ENCODE measurements at regions not wholly inside any gene's neighbourhood (a gene's known extent, or its start where the extent isn't known, plus 50 kb on each side); places are given as distances from the start of the nearest gene placed in this dataset.

DNA sequence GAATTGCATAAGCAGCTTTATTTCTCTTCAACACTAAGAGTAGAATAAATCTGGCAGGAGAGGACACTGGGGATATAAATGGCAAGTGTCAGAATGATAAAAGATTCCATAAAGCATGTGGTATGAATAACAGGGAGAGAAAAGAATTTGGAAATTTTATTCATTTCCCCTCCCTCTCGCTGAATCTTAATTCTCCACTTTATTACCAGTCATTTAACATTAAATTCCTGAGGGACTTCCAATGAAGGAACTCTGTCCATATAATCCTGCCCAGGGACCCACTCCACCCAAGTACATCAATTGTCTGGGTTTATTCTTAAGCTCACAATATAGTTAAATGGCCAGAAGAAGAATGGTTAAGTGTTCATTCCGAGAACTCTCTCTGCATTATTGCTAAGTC, 197.7 kb upstream of the MGAT5 start:
- no peak overlapping the region for H2BK120ac ChIP-seq (replicated peaks; ENCODE audit: low read depth, low read length)
- no peak overlapping the region for H3K9ac ChIP-seq (replicated peaks in 1 of 4; ENCODE audit: extremely low read depth in 1 of 4, low read depth in 3 of 4, low read length in 3 of 4)
- no peak overlapping the region for H4K8ac ChIP-seq (ENCODE audit: extremely low read depth, insufficient read depth, low read length)
- FAIRE-seq = no peak
- peaks cover 8 to 10% of the 10 kb centered on the region in 2 experiments; a peak in 2 of 4 replicates for H3K9me3 ChIP-seq (ENCODE audit: insufficient read depth in 2 of 2, low read depth in 1 of 2, low read length in 1 of 2)
- no peak overlapping the region for H2AK5ac ChIP-seq (ENCODE audit: low read depth, low read length)
- H3K4ac ChIP-seq (replicated peaks; ENCODE audit: insufficient read length, low read depth, low read length) = no peak overlapping the region
- H3K23ac ChIP-seq (ENCODE audit: insufficient read length) = no peak overlapping the region
- no peak overlapping the region for H3K4me3 ChIP-seq (ENCODE audit: extremely low read depth in 1 of 4, insufficient read depth in 2 of 4, low read depth in 3 of 4, low read length in 4 of 4)
- no peak overlapping the region for H3K18ac ChIP-seq (ENCODE audit: extremely low read depth, low read length)
- no peak overlapping the region for H2BK20ac ChIP-seq (ENCODE audit: low read length)
- H2BK15ac ChIP-seq (ENCODE audit: low read length) = no peak overlapping the region
- no peak for DNase-seq (ENCODE audit: low read depth in 1 of 2, low spot score in 2 of 2)
- H4K91ac ChIP-seq (replicated peaks; ENCODE audit: insufficient read length, low read length) = no peak overlapping the region
- H3K14ac ChIP-seq (ENCODE audit: insufficient read length) = no peak overlapping the region
- no peak overlapping the region for H2AFZ ChIP-seq (ENCODE audit: low read length)
- H3K36me3 ChIP-seq (ENCODE audit: control insufficient read depth in 2 of 4, insufficient read depth in 4 of 4, low read length in 3 of 4) = no peaks in the 10 kb centered on the region; a peak in 1 of 8 replicates
- POLR2A ChIA-PET (ENCODE audit: partially characterized antibody) = no interaction called here
- no peak overlapping the region for H4K5ac ChIP-seq (ENCODE audit: insufficient read length, low read depth, low read length)
- H3K23me2 ChIP-seq (ENCODE audit: low read depth, low read length) = no peaks in the 10 kb centered on the region
- H4K20me1 ChIP-seq (replicated peaks in 1 of 2; ENCODE audit: control insufficient read depth in 1 of 2, insufficient read depth in 2 of 2, low read length in 2 of 2) = peaks cover 0 to 2% of the 10 kb centered on the region in 2 experiments
- H2BK5ac ChIP-seq (ENCODE audit: low read depth, low read length) = no peak overlapping the region
- no peak overlapping the region for H3K4me2 ChIP-seq (ENCODE audit: insufficient read depth in 1 of 2, low read depth in 2 of 2, low read length in 2 of 2)
- CTCF ChIA-PET (ENCODE audit: partially characterized antibody) = interaction anchor here (0.6 kb wide), 1 partner anchor 425 kb away, joined by 3 read pairs; no protein-coding TSS in a partner anchor
- no peak overlapping the region for H3K27ac ChIP-seq (ENCODE audit: low read depth, low read length)
- H3K56ac ChIP-seq (replicated peaks; ENCODE audit: insufficient read length, low read depth, low read length) = no peak overlapping the region
- H3K4me1 ChIP-seq (replicated peaks in 1 of 4; ENCODE audit: control insufficient read depth in 3 of 4, insufficient read depth in 4 of 4, low read length in 3 of 4) = no peaks in the 10 kb centered on the region
- no peak overlapping the region for H2BK12ac ChIP-seq (ENCODE audit: low read depth, low read length)
- no peaks in the 10 kb centered on the region for H3K79me2 ChIP-seq (ENCODE audit: control insufficient read depth in 1 of 2, insufficient read depth in 2 of 2, low read length in 2 of 2)
- 89% methylated on average over 2 of the region's 2 CpGs; no CpG with 5 or more reads in 1 of the 2 experiments for WGBS, 2 experiments (ENCODE audit: extremely low coverage in 1 of 2, insufficient coverage in 1 of 2, insufficient read length in 1 of 2, insufficient replicate concordance in 2 of 2, low coverage in 1 of 2, low lambda C conversion rate in 2 of 2, missing lambda C conversion rate in 1 of 2)
- H3K27me3 ChIP-seq (replicated peaks in 1 of 4; ENCODE audit: control insufficient read depth in 3 of 4, extremely low read depth in 1 of 4, insufficient read depth in 3 of 4, low read length in 3 of 4) = no peaks in the 10 kb centered on the region
- H3K79me1 ChIP-seq (ENCODE audit: low read depth, low read length) = no peaks in the 10 kb centered on the region
- TF ChIP-seq GABPA (IDR thresholded peaks at IDR 0.05; ENCODE audit: borderline replicate concordance, insufficient read depth, low read length) (no peak), SIN3A (conservative IDR thresholded peaks at IDR 0.05 in 1 of 2, IDR thresholded peaks at IDR 0.05 in 1 of 2; ENCODE audit: low read depth in 1 of 2, low read length in 2 of 2) (no peak), NANOG (IDR thresholded peaks at IDR 0.05; ENCODE audit: insufficient read depth, low read depth, low read length, poor library complexity, severe bottlenecking) (no peak), SAP30 (IDR thresholded peaks at IDR 0.05; ENCODE audit: insufficient read depth, insufficient replicate concordance, low read length) (no peak), CEBPB (IDR thresholded peaks at IDR 0.05; ENCODE audit: low read depth, low read length) (no peak)
- TF ChIP-seq, protein P1, sequence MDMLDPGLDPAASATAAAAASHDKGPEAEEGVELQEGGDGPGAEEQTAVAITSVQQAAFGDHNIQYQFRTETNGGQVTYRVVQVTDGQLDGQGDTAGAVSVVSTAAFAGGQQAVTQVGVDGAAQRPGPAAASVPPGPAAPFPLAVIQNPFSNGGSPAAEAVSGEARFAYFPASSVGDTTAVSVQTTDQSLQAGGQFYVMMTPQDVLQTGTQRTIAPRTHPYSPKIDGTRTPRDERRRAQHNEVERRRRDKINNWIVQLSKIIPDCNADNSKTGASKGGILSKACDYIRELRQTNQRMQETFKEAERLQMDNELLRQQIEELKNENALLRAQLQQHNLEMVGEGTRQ (IDR thresholded peaks at IDR 0.05; ENCODE audit: low read length) = no peak

All from H1 (cell line).